ENCODE measurements at regions not wholly inside any gene's neighbourhood (a gene's known extent, or its start where the extent isn't known, plus 50 kb on each side); places are given as distances from the start of the nearest gene placed in this dataset.

GRCh38 chr5:28714907-28715698 lies 1676.7 kb upstream of the CDH9 start:
- Mint-ChIP-seq H3K9me3 (no peaks in the 10 kb centered on the region; a peak in 1 of 5 replicates), H3K27ac (no peak overlapping the region), H3K4me3 (no peak overlapping the region), H3K4me1 (no peaks in the 10 kb centered on the region), H3K36me3 (ENCODE audit: insufficient read depth in 1 of 3, low read depth in 3 of 3) (no peaks in the 10 kb centered on the region), H3K27me3 (ENCODE audit: low read depth) (no peaks in the 10 kb centered on the region)
- no peak overlapping the region for H2BK12ac ChIP-seq (ENCODE audit: insufficient read length, low read depth, low read length)
- H3K79me2 ChIP-seq (ENCODE audit: insufficient read depth, low read length): no peaks in the 10 kb centered on the region
- no peak overlapping the region for H3K14ac ChIP-seq (ENCODE audit: insufficient read depth, low read length)
- H3K27me3 ChIP-seq (ENCODE audit: insufficient read depth, low read length): no peaks in the 10 kb centered on the region
- H2BK15ac ChIP-seq (ENCODE audit: low read depth, low read length): no peak overlapping the region
- H2BK20ac ChIP-seq (ENCODE audit: low read depth, low read length, poor library complexity, severe bottlenecking): no peak overlapping the region
- H2BK120ac ChIP-seq (ENCODE audit: low read depth, low read length, poor library complexity, severe bottlenecking): no peak overlapping the region
- no peak overlapping the region for H2AFZ ChIP-seq (ENCODE audit: low read length)
- no peak overlapping the region for H2BK5ac ChIP-seq (ENCODE audit: insufficient read length, low read length)
- H3K4ac ChIP-seq (ENCODE audit: low read depth, low read length): no peak overlapping the region
- no peaks in the 10 kb centered on the region for H3K23me2 ChIP-seq (ENCODE audit: insufficient read length, low read depth, low read length, poor library complexity, severe bottlenecking)
- no peak overlapping the region for H4K91ac ChIP-seq (ENCODE audit: insufficient read length, low read depth, low read length)
- H4K20me1 ChIP-seq (ENCODE audit: control insufficient read depth, insufficient read depth, insufficient read length): no peaks in the 10 kb centered on the region
- no peak overlapping the region for H3T11ph ChIP-seq (ENCODE audit: low read length)
- no peak for TF ChIP-seq CTCF (conservative IDR thresholded peaks at IDR 0.05)
- H3K9ac ChIP-seq (ENCODE audit: extremely low read depth, insufficient read length, low read length): no peak overlapping the region
- DNase-seq: no peak
- no peak overlapping the region for H4K5ac ChIP-seq (ENCODE audit: insufficient read length, low read depth, low read length)
- no CpG with 5 or more reads among the region's 4 CpGs for WGBS (ENCODE audit: extremely low coverage, insufficient read length, low lambda C conversion rate)
- H3K9me3 ChIP-seq (ENCODE audit: control insufficient read depth, low read depth, low read length): no peaks in the 10 kb centered on the region
- no peak overlapping the region for H3K27ac ChIP-seq (ENCODE audit: insufficient read length, low read depth, low read length)
- H3K18ac ChIP-seq (ENCODE audit: insufficient read length, low read depth, low read length): no peak overlapping the region
- H3K23ac ChIP-seq (ENCODE audit: insufficient read length, low read depth, low read length): no peak overlapping the region
- no peaks in the 10 kb centered on the region for H3K4me1 ChIP-seq (ENCODE audit: insufficient read depth, low read length)
- no peak overlapping the region for H3K4me2 ChIP-seq (ENCODE audit: insufficient read depth, insufficient read length, low read length)
- no peak overlapping the region for H3K56ac ChIP-seq (ENCODE audit: insufficient read length, low read depth, low read length)
- H2AK5ac ChIP-seq (ENCODE audit: insufficient read length, low read length): no peak overlapping the region
- no peak overlapping the region for H4K8ac ChIP-seq (replicated peaks; ENCODE audit: insufficient read length, low read depth, low read length)
- H3K79me1 ChIP-seq (ENCODE audit: insufficient read depth, low read depth, low read length, poor library complexity, severe bottlenecking): no peaks in the 10 kb centered on the region

Data from H9 (cell line).